Aorta (tissue), 5 donors: ENCODE measurements at regions not wholly inside any gene's neighbourhood (a gene's known extent, or its start where the extent isn't known, plus 50 kb on each side); places are given as distances from the start of the nearest gene placed in this dataset.

ENCODE experiments used
- ATAC-seq: fragments of 200-7000 bp; cut with Tn5 transposase; one replicate; pipeline ENCODE4 v1.9.1; 2022; ENCODE audit warnings: moderate library complexity; ENCODE audit not compliant: low FRiP score
- DNase-seq, 2 donors: peaks; one replicate each; pipeline ENCODE4 v3.0.0-alpha.2; 2020
- H3K27ac ChIP-seq, 2 donors: one replicate each; pipeline ENCODE4 v1.5.1; 2013; ENCODE audit warnings: low read length in 2 of 2, mild to moderate bottlenecking in 2 of 2, moderate library complexity in 2 of 2, control low read depth in 1 of 2, inconsistent platforms in 1 of 2, low read depth in 1 of 2
- H3K27me3 ChIP-seq, 2 donors: one replicate each; pipeline ENCODE4 v1.6.1; 2013; ENCODE audit warnings: control low read depth in 1 of 2, low read length in 1 of 2, mild to moderate bottlenecking in 1 of 2, moderate library complexity in 1 of 2; ENCODE audit not compliant: insufficient read depth in 2 of 2, control insufficient read depth in 1 of 2
- H3K36me3 ChIP-seq, 2 donors: one replicate each; pipeline ENCODE4 v1.6.1; 2013; ENCODE audit warnings: control low read depth in 1 of 2, low read length in 1 of 2, mild to moderate bottlenecking in 1 of 2; ENCODE audit not compliant: insufficient read depth in 2 of 2, control insufficient read depth in 1 of 2
- H3K4me1 ChIP-seq, 2 donors: one replicate each; pipeline ENCODE4 v1.6.1; 2013; ENCODE audit warnings: low read length in 2 of 2, control low read depth in 1 of 2, mild to moderate bottlenecking in 1 of 2, moderate library complexity in 1 of 2; ENCODE audit not compliant: insufficient read depth in 2 of 2, control insufficient read depth in 1 of 2
- H3K4me3 ChIP-seq, 2 donors: one replicate each; pipeline ENCODE4 v1.5.1; 2013; ENCODE audit warnings: low read length in 2 of 2, control low read depth in 1 of 2, mild to moderate bottlenecking in 1 of 2
- H3K9me3 ChIP-seq: one replicate; pipeline ENCODE4 v1.6.1; 2013; ENCODE audit warnings: mild to moderate bottlenecking, low read length; ENCODE audit not compliant: control insufficient read depth
- WGBS, 2 donors: extraction: QIAGEN DNeasy Blood & Tissue Kit; methylation state at CpG; one replicate each; pipeline ENCODE4 v1.1.7; 2013; 5-methylcytosine and 5-hydroxymethylcytosine counted together
- intact Hi-C, 2 donors: fragments of 100-400 bp; cut with DNase I; formaldehyde crosslinking; loops; one replicate each; pipeline versions ENCODE4 v1.14.2 to v1.15.0; 2022
- donor health status: healthy with polysubstance abuse.
- donor health status: Bipolar disorder and iron deficiency.
- donor health status: DM: no; HTN: no; CAD: no.
- donor health status: DM: no; HTN: no; CAD: no.
- donor health status: DM: yes; HTN: yes; CAD: no.

DNA sequence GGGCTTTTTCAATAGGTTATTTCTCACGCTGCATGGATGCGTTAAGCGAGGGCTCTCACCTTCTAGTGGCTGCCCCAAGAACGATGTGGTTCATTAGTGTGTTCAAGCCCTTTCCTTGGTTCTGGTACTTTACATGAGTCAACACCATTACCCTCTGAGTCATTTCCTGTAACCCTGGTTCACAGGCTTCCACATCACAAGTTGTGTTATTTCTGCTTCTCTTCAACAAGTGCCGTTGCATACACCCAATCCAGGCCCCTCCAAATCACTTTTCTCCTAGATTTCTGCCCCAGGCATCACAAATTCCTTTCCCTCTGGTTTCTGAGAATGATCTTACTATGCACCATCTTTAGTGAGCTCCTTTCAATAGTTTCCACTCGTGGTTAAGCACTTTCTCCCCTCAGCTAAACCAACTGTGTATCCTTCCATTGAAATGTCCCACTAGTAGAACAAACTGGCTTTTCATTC is 69.5 kb upstream of the RAD23B start:
- intact Hi-C loops, result no loop called here
- Histone ChIP-seq H3K36me3 (no peaks in the 10 kb centered on the region), H3K9me3 (peaks cover 2% of the 10 kb centered on the region), H3K27ac (no peak overlapping the region), H3K4me3 (no peak overlapping the region), H3K4me1 (no peaks in the 10 kb centered on the region), H3K27me3 (no peaks in the 10 kb centered on the region)
- WGBS, 2 donors, result 47 to 51% methylated on average over 6 of the region's 6 CpGs
- ATAC-seq (no peak), DNase-seq (no peak)

DNA sequence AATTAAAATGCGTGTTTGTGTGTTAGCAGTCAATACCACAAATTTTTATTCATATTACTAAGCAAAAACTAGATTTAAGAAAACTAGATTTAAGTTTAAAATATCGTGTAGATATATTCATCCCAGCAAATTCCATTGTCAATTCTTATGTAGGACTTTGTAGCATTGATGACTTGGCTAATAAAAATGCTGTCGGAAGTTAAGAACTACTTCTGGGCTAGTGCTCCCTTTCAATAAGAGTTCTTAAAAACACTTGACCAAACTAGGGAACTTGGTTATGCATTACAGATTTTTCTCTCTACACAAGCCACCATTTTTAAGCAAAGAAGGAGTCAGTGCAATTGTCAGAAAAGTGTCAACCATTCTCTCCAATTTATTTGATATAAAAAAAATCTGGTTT is 68.7 kb upstream of the RAD23B start:
- ATAC-seq (no peak), DNase-seq (no peak)
- 94 to 95% methylated on average over 3 of the region's 3 CpGs for WGBS, 2 donors
- no peak overlapping the region for H3K27ac ChIP-seq
- intact Hi-C loops, result no loop called here
- H3K9me3 ChIP-seq, result peaks cover 2% of the 10 kb centered on the region
- H3K4me1 ChIP-seq, result no peaks in the 10 kb centered on the region
- no peaks in the 10 kb centered on the region for H3K36me3 ChIP-seq
- H3K27me3 ChIP-seq, result no peaks in the 10 kb centered on the region
- no peak overlapping the region for H3K4me3 ChIP-seq

DNA sequence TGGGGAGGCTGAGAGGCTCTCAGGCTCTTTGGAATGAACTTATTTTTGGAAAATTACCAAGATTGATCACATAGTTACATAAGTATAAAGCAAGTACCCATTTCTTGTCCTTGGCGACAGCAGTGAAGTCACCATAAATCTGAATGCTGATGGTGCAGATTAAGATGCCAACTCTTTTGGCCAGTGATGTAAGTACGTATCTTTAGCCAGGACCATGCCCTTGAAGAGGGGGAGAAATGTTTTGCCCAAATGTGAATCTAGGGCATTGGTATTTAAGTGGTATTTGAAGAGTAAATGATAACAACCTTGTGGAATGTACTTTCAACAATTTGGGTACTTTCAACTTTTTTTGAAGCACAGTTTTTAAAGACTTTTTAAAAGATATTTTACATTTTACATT is 68.2 kb upstream of the RAD23B start:
- H3K27me3 ChIP-seq, result no peaks in the 10 kb centered on the region
- 60% methylated on average over 2 of the region's 2 CpGs for WGBS, 2 donors
- DNase-seq, result no peak
- no peaks in the 10 kb centered on the region for H3K36me3 ChIP-seq
- H3K9me3 ChIP-seq, result peaks cover 2% of the 10 kb centered on the region
- ATAC-seq, result no peak
- H3K27ac ChIP-seq, result no peak overlapping the region
- no peak overlapping the region for H3K4me3 ChIP-seq
- intact Hi-C loops, result no loop called here
- no peaks in the 10 kb centered on the region for H3K4me1 ChIP-seq

DNA sequence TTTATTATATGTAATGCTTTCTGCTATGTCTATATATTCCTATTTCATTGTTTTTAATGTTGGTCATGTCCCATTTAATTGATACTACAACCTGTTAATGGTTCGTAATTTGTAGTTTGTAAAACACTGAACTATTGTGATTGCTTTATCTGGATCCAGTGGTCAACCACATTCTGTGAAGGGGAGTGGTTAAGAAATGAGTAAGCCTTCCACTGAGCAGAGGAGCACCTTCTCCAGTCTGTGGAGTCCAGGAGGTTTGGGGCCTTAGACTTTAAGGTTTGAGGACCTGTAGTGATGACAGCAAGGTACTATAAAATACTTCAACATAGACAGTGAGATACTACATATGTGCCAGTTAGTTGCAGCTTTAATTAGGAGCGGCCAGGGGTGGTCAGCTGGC is 67.7 kb upstream of the RAD23B start:
- H3K4me3 ChIP-seq, result no peak overlapping the region
- no peak for DNase-seq
- 94 to 95% methylated on average over 2 of the region's 2 CpGs for WGBS, 2 donors
- no peaks in the 10 kb centered on the region for H3K4me1 ChIP-seq
- intact Hi-C loops, result no loop called here
- H3K36me3 ChIP-seq, result no peaks in the 10 kb centered on the region
- peaks cover 2% of the 10 kb centered on the region for H3K9me3 ChIP-seq
- no peaks in the 10 kb centered on the region for H3K27me3 ChIP-seq
- H3K27ac ChIP-seq, result no peak overlapping the region
- no peak for ATAC-seq

DNA sequence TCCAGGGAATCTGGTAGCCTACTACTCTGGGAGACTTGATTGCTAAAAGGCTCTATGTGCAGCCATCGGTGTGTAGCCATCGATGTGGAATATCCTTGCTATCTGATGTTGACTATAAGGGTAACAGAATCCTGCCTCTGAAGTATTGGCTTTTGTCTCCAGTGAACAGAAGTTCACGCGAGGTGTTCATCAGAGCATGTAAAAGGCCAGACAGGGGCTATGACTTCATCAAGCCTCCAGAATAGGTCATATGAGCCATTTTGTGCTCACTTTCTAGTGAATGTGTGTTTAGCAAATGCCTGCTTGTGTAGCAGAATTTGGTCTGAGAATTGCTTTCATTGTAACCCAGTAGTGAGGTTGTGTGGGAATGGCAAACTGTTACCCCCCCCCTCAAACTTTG is 66.8 kb upstream of the RAD23B start:
- WGBS, 2 donors, result 95 to 96% methylated on average over 4 of the region's 4 CpGs
- Histone ChIP-seq H3K4me3 (no peak overlapping the region), H3K27ac (no peak overlapping the region), H3K27me3 (no peaks in the 10 kb centered on the region), H3K9me3 (no peaks in the 10 kb centered on the region), H3K36me3 (no peaks in the 10 kb centered on the region), H3K4me1 (no peaks in the 10 kb centered on the region)
- ATAC-seq (no peak), DNase-seq (no peak)
- intact Hi-C loops, result no loop called here

DNA sequence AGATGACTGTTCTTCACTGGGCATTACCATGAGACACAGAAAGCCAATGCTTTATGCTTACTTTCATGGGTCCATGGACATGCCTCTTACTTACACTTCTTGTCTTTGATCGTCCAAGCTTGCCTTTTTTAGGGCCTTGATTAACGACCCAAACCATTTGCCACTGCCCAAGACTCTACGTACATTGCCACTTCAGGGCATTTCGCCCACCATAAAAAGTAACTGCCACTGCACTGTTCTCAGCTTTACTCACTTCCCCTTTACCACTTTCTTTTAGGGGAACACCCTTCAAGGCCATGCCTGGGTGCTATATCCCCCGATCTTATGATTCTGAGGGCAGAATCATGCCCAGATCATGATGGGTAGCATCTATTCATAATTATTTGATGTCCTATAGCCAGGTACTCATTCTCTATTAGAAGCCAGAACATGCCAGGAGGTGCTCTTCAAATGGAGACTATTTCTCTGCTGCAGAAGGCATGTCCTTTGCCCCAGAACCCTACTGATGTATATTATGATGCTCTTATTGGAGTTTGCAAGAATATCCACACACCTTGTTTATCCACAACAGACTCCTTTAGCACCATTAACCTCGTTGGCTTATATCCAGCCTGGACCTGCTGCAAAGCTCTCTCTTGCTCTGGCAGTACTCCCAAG is 64.1 kb upstream of the RAD23B start:
- Histone ChIP-seq H3K27me3 (no peaks in the 10 kb centered on the region), H3K9me3 (no peaks in the 10 kb centered on the region), H3K27ac (no peak overlapping the region), H3K36me3 (no peaks in the 10 kb centered on the region), H3K4me1 (no peaks in the 10 kb centered on the region), H3K4me3 (no peak overlapping the region)
- DNase-seq (no peak), ATAC-seq (no peak)
- WGBS, 2 donors, result 71 to 77% methylated on average over 6 of the region's 6 CpGs
- intact Hi-C loops, result no loop called here

DNA sequence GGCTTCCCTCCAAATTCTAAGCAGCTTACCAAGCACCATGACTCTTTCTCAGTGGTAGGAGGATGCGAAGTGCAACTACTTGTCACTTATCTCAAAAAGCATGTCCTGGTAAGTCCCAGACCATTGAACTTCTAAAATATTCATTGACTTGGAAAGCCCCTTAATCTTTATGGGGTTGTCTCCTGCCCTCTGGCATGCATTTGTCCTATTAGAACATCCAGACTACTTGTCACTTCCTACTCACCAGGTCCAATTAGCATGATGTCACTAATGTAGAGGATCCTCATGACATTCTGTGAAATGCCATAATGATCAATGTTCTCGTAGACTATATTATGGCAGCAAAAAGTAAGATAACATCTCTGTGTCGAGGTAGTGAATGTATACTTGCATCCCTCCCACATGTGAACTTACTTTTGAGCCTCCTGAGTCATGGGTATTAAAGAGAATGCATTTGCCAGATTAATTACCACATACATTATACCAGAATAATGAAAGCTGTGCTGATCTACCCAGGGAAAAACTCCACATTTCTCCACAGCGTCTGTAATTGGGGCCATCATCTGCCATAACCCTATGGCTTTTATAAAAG is 63.5 kb upstream of the RAD23B start:
- WGBS, 2 donors, result 83 to 87% methylated on average over 4 of the region's 4 CpGs
- Histone ChIP-seq H3K4me3 (no peak overlapping the region), H3K27ac (no peak overlapping the region), H3K27me3 (no peaks in the 10 kb centered on the region), H3K9me3 (no peaks in the 10 kb centered on the region), H3K4me1 (no peaks in the 10 kb centered on the region), H3K36me3 (no peaks in the 10 kb centered on the region)
- ATAC-seq (no peak), DNase-seq (no peak)
- intact Hi-C loops, result no loop called here

DNA sequence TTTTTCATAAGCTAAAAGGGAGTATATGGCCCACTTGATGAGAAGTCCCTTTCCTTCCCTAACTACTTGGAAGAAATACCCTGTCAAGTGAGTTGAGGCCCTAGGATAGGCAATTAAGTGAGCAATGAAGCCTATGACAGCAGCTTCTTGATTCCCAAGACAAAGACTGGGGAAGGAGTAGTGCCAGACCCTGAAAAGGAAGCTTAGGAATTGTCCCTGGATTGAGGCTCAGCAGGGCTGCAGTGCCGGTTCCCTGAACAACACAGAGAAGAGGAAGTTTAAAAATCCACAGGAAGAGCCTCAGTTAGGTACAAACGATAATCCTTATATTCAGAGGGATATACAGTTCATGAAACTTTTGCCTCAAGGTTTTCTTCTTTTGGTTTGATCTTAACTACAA is 61.8 kb upstream of the RAD23B start:
- no peak for ATAC-seq
- no peaks in the 10 kb centered on the region for H3K4me1 ChIP-seq
- intact Hi-C loops, result no loop called here
- H3K36me3 ChIP-seq, result no peaks in the 10 kb centered on the region
- H3K27me3 ChIP-seq, result no peaks in the 10 kb centered on the region
- no peak overlapping the region for H3K27ac ChIP-seq
- H3K4me3 ChIP-seq, result no peak overlapping the region
- 37 to 50% methylated on average over 2 of the region's 2 CpGs for WGBS, 2 donors
- no peaks in the 10 kb centered on the region for H3K9me3 ChIP-seq
- DNase-seq, result no peak

DNA sequence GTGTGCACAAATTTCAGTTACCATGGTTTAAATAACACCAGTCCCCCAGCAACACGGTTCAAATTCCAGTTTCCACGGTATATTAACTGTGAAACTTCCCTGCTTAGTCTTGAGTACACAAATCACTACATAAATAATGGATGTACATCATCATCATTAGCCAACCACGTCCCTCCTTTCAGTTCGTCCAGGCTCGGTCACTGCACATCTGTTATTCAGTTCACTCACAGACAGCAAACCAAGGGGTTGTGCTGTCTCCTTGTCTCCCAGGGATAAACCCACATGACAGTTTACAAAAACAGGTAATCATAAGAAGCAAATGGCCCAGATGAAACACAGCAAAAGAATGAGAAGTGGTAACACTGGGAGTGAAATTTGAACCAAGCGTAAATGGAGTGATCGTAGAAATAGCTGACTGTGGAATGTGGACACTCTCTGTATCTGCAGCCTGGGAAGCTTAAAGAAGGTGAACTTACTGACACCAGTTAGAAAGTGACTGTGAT is 61.0 kb upstream of the RAD23B start:
- intact Hi-C loops, result no loop called here
- H3K27me3 ChIP-seq, result no peaks in the 10 kb centered on the region
- DNase-seq (no peak), ATAC-seq (no peak)
- 30 to 36% methylated on average over 7 of the region's 7 CpGs for WGBS, 2 donors
- H3K4me1 ChIP-seq, result no peaks in the 10 kb centered on the region
- H3K36me3 ChIP-seq, result no peaks in the 10 kb centered on the region
- no peaks in the 10 kb centered on the region for H3K9me3 ChIP-seq
- no peak overlapping the region for H3K27ac ChIP-seq
- no peak overlapping the region for H3K4me3 ChIP-seq
